HEK293 (cell line): ENCODE measurements at regions not wholly inside any gene's neighbourhood (a gene's known extent, or its start where the extent isn't known, plus 50 kb on each side); places are given as distances from the start of the nearest gene placed in this dataset.

Source experiments
- GLIS1 ChIP-seq: fragments of 450-650 bp; formaldehyde crosslinking; IDR thresholded peaks from 2 replicates; pipeline ENCODE4 v1.5.1; 2016; ENCODE audit warnings: missing biosample characterization, missing genetic modification characterization
- SETDB1 ChIP-seq: IDR thresholded peaks from one replicate; pipeline ENCODE4 v1.6.1; 2017; ENCODE audit warnings: mild to moderate bottlenecking, low read length, moderate library complexity, mixed read lengths; ENCODE audit not compliant: insufficient read length
- YY2 ChIP-seq: fragments of 450-650 bp; formaldehyde crosslinking; IDR thresholded peaks from 2 replicates; pipeline ENCODE4 v1.5.1; 2016; ENCODE audit warnings: missing biosample characterization, missing genetic modification characterization
- ZEB2 ChIP-seq: fragments of 450-650 bp; formaldehyde crosslinking; IDR thresholded peaks from 2 replicates; pipeline ENCODE4 v1.5.1; 2016; ENCODE audit warnings: missing biosample characterization, missing genetic modification characterization
- ZNF274 ChIP-seq, 2 experiments: fragments of 200-500 bp in 1 of 2; fragments of 450-650 bp in 1 of 2; sonication (Bioruptor generic) in 1 of 2; formaldehyde crosslinking in 1 of 2; IDR thresholded peaks; 2 replicates each; pipeline versions ENCODE4 v1.5.1 to v1.6.1; 2014 to 2016; ENCODE audit warnings: borderline replicate concordance in 1 of 2, inconsistent platforms in 1 of 2, low read length in 1 of 2, missing biosample characterization in 1 of 2, missing genetic modification characterization in 1 of 2
- ZNF530 ChIP-seq: fragments of 450-650 bp; formaldehyde crosslinking; IDR thresholded peaks from 2 replicates; pipeline ENCODE4 v1.5.1; 2016; ENCODE audit warnings: low read depth, missing biosample characterization, missing genetic modification characterization
- ZNF585B ChIP-seq: fragments of 450-650 bp; formaldehyde crosslinking; IDR thresholded peaks from 2 replicates; pipeline ENCODE4 v1.5.1; 2016; ENCODE audit warnings: missing biosample characterization, missing genetic modification characterization
- ZSCAN23 ChIP-seq: fragments of 450-650 bp; formaldehyde crosslinking; IDR thresholded peaks from 2 replicates; pipeline ENCODE4 v1.5.1; 2016; ENCODE audit warnings: missing biosample characterization, missing genetic modification characterization
- TF ChIP-seq, protein P1 (sequence below): fragments of 450-650 bp; formaldehyde crosslinking; IDR thresholded peaks from 2 replicates; pipeline ENCODE4 v1.5.1; 2016; ENCODE audit warnings: missing biosample characterization, missing genetic modification characterization
- TF ChIP-seq, protein P2 (sequence below): fragments of 450-650 bp; formaldehyde crosslinking; IDR thresholded peaks from 2 replicates; pipeline ENCODE4 v1.5.1; 2016; ENCODE audit warnings: missing biosample characterization, missing genetic modification characterization
- TF ChIP-seq, protein P3 (sequence below): fragments of 450-650 bp; formaldehyde crosslinking; IDR thresholded peaks from 2 replicates; pipeline ENCODE4 v1.5.1; 2016; ENCODE audit warnings: missing biosample characterization, missing genetic modification characterization
- TF ChIP-seq, protein P4 (sequence below): fragments of 450-650 bp; formaldehyde crosslinking; IDR thresholded peaks from 2 replicates; pipeline ENCODE4 v1.5.1; 2016; ENCODE audit warnings: missing biosample characterization, missing genetic modification characterization

DNA sequence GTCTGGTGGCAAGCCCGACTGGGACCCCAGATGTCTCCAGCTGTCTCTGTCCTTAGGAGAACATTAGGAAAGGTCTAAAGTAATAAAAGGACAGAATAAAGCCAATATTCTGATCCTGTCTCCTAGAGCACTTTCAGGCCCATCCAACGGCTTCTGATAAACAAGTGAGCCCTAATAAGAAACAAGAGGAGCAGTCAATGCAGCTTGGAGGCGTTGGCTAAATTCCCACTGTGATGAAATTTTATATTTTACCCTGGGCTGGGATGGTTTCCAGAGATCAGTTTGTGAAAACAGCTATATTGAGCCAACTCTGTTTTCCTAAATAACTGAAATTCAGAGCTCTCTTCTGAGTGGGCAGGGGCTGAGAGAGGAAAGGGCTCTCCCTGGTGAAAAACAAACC, 55.5 kb upstream of the SRRM4 start:
- TF ChIP-seq, protein P1, sequence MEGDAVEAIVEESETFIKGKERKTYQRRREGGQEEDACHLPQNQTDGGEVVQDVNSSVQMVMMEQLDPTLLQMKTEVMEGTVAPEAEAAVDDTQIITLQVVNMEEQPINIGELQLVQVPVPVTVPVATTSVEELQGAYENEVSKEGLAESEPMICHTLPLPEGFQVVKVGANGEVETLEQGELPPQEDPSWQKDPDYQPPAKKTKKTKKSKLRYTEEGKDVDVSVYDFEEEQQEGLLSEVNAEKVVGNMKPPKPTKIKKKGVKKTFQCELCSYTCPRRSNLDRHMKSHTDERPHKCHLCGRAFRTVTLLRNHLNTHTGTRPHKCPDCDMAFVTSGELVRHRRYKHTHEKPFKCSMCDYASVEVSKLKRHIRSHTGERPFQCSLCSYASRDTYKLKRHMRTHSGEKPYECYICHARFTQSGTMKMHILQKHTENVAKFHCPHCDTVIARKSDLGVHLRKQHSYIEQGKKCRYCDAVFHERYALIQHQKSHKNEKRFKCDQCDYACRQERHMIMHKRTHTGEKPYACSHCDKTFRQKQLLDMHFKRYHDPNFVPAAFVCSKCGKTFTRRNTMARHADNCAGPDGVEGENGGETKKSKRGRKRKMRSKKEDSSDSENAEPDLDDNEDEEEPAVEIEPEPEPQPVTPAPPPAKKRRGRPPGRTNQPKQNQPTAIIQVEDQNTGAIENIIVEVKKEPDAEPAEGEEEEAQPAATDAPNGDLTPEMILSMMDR: no peak
- no peak for TF ChIP-seq ZNF585B (tag by site-specific recombination)
- TF ChIP-seq ZNF530: no peak
- TF ChIP-seq ZSCAN23 (tag by site-specific recombination): no peak
- no peak for TF ChIP-seq GLIS1 (tag by site-specific recombination)
- TF ChIP-seq, protein P2, sequence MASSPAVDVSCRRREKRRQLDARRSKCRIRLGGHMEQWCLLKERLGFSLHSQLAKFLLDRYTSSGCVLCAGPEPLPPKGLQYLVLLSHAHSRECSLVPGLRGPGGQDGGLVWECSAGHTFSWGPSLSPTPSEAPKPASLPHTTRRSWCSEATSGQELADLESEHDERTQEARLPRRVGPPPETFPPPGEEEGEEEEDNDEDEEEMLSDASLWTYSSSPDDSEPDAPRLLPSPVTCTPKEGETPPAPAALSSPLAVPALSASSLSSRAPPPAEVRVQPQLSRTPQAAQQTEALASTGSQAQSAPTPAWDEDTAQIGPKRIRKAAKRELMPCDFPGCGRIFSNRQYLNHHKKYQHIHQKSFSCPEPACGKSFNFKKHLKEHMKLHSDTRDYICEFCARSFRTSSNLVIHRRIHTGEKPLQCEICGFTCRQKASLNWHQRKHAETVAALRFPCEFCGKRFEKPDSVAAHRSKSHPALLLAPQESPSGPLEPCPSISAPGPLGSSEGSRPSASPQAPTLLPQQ (tag by site-specific recombination): no peak
- no peak for TF ChIP-seq ZEB2
- TF ChIP-seq SETDB1: no peak
- no peak for TF ChIP-seq YY2 (tag by site-specific recombination)
- no peak for TF ChIP-seq ZNF274 (IDR thresholded peaks at IDR 0.05; ENCODE audit: low read length)
- TF ChIP-seq ZNF274 (tag by site-specific recombination; IDR thresholded peaks at IDR 0.05; ENCODE audit: borderline replicate concordance): no peak
- TF ChIP-seq, protein P3, sequence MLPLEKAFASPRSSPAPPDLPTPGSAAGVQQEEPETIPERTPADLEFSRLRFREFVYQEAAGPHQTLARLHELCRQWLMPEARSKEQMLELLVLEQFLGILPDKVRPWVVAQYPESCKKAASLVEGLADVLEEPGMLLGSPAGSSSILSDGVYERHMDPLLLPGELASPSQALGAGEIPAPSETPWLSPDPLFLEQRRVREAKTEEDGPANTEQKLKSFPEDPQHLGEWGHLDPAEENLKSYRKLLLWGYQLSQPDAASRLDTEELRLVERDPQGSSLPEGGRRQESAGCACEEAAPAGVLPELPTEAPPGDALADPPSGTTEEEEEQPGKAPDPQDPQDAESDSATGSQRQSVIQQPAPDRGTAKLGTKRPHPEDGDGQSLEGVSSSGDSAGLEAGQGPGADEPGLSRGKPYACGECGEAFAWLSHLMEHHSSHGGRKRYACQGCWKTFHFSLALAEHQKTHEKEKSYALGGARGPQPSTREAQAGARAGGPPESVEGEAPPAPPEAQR (tag by site-specific recombination): no peak
- TF ChIP-seq, protein P4, sequence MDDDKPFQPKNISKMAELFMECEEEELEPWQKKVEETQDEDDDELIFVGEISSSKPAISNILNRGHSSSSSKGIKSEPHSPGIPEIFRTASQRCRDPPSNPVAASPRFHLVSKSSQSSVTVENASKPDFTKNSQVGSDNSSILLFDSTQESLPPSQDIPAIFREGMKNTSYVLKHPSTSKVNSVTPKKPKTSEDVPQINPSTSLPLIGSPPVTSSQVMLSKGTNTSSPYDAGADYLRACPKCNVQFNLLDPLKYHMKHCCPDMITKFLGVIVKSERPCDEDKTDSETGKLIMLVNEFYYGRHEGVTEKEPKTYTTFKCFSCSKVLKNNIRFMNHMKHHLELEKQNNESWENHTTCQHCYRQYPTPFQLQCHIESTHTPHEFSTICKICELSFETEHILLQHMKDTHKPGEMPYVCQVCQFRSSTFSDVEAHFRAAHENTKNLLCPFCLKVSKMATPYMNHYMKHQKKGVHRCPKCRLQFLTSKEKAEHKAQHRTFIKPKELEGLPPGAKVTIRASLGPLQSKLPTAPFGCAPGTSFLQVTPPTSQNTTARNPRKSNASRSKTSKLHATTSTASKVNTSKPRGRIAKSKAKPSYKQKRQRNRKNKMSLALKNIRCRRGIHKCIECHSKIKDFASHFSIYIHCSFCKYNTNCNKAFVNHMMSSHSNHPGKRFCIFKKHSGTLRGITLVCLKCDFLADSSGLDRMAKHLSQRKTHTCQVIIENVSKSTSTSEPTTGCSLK (tag by site-specific recombination): no peak
